ENCODE measurements at regions not wholly inside any gene's neighbourhood (a gene's known extent, or its start where the extent isn't known, plus 50 kb on each side); places are given as distances from the start of the nearest gene placed in this dataset.

DNA sequence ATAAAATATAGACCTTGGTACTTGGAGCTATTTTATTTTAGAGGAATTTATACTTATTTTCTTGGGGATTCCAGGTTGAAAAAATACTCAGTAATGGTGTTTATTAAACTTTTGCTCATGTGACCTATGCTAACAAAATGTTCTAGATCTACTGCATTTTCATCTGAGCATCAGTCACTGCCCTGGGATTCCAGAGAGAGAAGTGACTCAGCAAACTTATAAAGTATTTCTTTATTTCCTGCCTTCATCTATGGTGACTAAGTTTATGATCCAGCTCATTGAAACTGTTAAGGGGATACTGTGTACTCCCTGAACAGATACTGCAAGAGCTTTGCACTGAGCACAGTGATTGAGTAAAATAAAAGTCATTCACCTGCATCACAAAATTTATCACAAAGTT, 298.5 kb upstream of the CDH18 start:
- ChIA-PET SMC1A (ENCODE audit: uncharacterized antibody, unreplicated experiment) (no interaction called here), CTCF (no interaction called here), POLR2A (no interaction called here), RAD21 (ENCODE audit: unreplicated experiment) (no interaction called here)
- Histone ChIP-seq H3K9me3 (replicated peaks; ENCODE audit: control insufficient read depth, insufficient read depth, low read length) (no peaks in the 10 kb centered on the region), H3K4me3 (no peak overlapping the region), H3K79me2 (ENCODE audit: control insufficient read depth, insufficient read depth, low read length) (no peaks in the 10 kb centered on the region), H3K4me2 (ENCODE audit: control insufficient read depth, insufficient read depth) (no peak overlapping the region), H3K27ac (ENCODE audit: control insufficient read depth, insufficient read depth) (no peak overlapping the region), H2AFZ (ENCODE audit: control insufficient read depth, low read depth, low read length) (no peak overlapping the region), H4K20me1 (ENCODE audit: control insufficient read depth, insufficient read depth) (no peaks in the 10 kb centered on the region), H3K27me3 (replicated peaks in 1 of 2; ENCODE audit: control insufficient read depth in 2 of 2, insufficient read depth in 2 of 2, low read length in 1 of 2) (no peaks in the 10 kb centered on the region), H3K9ac (ENCODE audit: control insufficient read depth, insufficient read depth, low read length) (no peak overlapping the region), H3K4me1 (ENCODE audit: control insufficient read depth, insufficient read depth, low read length) (no peaks in the 10 kb centered on the region), H3K36me3 (ENCODE audit: control insufficient read depth in 2 of 2, insufficient read depth in 2 of 2, low read length in 1 of 2) (no peaks in the 10 kb centered on the region)
- no peak for FAIRE-seq
- no peak for ATAC-seq
- BruUV-seq (replicated peaks): no TSS peak
- in situ Hi-C loops (cut with MboI) (no loop called here), intact Hi-C loops (cut with micrococcal nuclease; ENCODE audit: unreplicated experiment) (no loop called here)
- no peak for DNase-seq (ENCODE audit: low read depth, low spot score)
- TF ChIP-seq NFXL1 (IDR thresholded peaks at IDR 0.05; ENCODE audit: borderline replicate concordance): no peak
- TF ChIP-seq, protein P1, sequence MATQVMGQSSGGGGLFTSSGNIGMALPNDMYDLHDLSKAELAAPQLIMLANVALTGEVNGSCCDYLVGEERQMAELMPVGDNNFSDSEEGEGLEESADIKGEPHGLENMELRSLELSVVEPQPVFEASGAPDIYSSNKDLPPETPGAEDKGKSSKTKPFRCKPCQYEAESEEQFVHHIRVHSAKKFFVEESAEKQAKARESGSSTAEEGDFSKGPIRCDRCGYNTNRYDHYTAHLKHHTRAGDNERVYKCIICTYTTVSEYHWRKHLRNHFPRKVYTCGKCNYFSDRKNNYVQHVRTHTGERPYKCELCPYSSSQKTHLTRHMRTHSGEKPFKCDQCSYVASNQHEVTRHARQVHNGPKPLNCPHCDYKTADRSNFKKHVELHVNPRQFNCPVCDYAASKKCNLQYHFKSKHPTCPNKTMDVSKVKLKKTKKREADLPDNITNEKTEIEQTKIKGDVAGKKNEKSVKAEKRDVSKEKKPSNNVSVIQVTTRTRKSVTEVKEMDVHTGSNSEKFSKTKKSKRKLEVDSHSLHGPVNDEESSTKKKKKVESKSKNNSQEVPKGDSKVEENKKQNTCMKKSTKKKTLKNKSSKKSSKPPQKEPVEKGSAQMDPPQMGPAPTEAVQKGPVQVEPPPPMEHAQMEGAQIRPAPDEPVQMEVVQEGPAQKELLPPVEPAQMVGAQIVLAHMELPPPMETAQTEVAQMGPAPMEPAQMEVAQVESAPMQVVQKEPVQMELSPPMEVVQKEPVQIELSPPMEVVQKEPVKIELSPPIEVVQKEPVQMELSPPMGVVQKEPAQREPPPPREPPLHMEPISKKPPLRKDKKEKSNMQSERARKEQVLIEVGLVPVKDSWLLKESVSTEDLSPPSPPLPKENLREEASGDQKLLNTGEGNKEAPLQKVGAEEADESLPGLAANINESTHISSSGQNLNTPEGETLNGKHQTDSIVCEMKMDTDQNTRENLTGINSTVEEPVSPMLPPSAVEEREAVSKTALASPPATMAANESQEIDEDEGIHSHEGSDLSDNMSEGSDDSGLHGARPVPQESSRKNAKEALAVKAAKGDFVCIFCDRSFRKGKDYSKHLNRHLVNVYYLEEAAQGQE (IDR thresholded peaks at IDR 0.05; ENCODE audit: low read depth, low read length): no peak
- no peak for TF ChIP-seq CUX1 (IDR thresholded peaks at IDR 0.05; ENCODE audit: insufficient replicate concordance, low read depth, low read length)
- TF ChIP-seq KAT2A (conservative IDR thresholded peaks at IDR 0.05; ENCODE audit: control insufficient read depth, low read depth, low read length): no peak
- no peak for TF ChIP-seq NFIC (IDR thresholded peaks at IDR 0.05; ENCODE audit: low read depth, low read length)
- TF ChIP-seq ZBTB33 (IDR thresholded peaks at IDR 0.05): no peak
- TF ChIP-seq MEF2B (IDR thresholded peaks at IDR 0.05; ENCODE audit: partially characterized antibody, poor library complexity, severe bottlenecking): no peak
- TF ChIP-seq ZNF217 (IDR thresholded peaks at IDR 0.05): no peak
- no peak for TF ChIP-seq SIX5 (IDR thresholded peaks at IDR 0.05; ENCODE audit: low read depth, low read length, severe bottlenecking)
- TF ChIP-seq, protein P2, sequence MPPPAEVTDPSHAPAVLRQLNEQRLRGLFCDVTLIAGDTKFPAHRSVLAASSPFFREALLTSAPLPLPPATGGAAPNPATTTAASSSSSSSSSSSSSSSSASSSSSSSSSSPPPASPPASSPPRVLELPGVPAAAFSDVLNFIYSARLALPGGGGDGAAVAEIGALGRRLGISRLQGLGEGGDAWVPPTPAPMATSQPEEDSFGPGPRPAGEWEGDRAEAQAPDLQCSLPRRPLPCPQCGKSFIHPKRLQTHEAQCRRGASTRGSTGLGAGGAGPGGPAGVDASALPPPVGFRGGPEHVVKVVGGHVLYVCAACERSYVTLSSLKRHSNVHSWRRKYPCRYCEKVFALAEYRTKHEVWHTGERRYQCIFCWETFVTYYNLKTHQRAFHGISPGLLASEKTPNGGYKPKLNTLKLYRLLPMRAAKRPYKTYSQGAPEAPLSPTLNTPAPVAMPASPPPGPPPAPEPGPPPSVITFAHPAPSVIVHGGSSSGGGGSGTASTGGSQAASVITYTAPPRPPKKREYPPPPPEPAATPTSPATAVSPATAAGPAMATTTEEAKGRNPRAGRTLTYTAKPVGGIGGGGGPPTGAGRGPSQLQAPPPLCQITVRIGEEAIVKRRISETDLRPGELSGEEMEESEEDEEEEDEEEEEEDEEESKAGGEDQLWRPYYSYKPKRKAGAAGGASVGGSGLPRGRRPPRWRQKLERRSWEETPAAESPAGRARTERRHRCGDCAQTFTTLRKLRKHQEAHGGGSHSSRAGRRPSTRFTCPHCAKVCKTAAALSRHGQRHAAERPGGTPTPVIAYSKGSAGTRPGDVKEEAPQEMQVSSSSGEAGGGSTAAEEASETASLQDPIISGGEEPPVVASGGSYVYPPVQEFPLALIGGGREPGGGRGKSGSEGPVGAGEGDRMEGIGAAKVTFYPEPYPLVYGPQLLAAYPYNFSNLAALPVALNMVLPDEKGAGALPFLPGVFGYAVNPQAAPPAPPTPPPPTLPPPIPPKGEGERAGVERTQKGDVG (CRISPR knock-in tag; IDR thresholded peaks at IDR 0.05): no peak
- no peak for TF ChIP-seq YY1 (IDR thresholded peaks at IDR 0.05; ENCODE audit: low read depth, low read length)
- TF ChIP-seq SREBF1 (IDR thresholded peaks at IDR 0.05; ENCODE audit: low read length): no peak

All from GM12878 (cell line).